Hematopoietic multipotent progenitor cell treated with erythropoietin and hydrocortisone succinate and interleukin-3 and kit ligand, for 8 days (in vitro differentiated cells): ENCODE measurements at regions not wholly inside any gene's neighbourhood (a gene's known extent, or its start where the extent isn't known, plus 50 kb on each side); places are given as distances from the start of the nearest gene placed in this dataset.

Source experiments
- DNase-seq: peaks from one replicate; pipeline ENCODE4 v3.0.0-alpha.2; 2015

DNA sequence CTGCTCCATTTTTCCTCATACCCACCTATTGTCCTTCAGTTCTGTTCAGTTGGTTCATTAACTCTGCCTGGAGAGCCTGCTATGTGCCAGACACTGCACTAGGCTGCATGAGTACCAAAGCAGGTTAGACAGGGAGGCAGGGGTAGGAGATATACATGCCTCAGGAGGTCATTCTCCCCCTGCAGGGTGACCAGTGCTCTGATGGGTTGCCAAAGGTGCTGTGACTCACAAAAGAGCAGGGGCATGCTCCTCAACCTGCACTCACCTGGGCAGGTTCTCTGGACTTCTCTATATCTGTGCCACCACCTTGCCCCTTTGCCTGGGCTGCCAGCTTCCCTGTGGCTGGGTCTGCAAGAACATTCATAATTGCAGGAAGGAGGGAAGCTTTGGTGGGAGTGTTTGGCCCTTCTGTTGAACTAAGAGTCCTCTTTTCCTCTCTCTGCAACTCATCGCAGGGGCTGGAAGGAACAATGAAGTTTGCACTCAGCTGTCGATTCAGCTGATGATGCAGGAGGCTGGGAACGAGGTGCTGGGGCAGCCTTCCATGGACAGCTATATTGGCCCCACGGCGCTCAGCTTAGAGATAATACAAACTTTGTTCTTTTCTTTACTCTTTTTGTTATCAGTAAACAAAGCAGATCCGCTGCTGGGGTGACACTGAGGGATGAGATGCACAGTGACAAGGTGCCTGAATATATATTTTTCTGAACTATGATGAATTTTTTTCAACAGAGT, 356.4 kb upstream of the PLXNA2 start:
- DNase-seq: no peak

DNA sequence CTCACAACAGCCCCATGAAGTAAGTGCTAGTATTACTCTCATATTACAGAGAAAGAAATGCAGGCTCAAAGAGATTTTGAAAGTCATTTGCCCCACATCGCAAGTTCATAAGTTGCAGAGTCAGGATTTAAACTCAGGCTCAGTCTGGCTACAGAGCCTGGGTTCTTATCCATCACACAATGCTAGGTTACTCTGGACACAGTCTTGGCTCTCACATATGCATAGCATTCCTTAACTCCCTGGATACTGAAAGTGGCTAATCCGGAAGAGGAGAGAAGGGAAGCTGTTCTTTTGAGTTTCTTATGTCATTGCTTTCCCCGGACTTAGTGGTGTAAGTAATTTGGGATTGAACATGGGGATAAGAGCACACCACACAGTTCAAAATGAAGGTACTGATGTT, 357.4 kb upstream of the PLXNA2 start:
- DNase-seq: no peak

DNA sequence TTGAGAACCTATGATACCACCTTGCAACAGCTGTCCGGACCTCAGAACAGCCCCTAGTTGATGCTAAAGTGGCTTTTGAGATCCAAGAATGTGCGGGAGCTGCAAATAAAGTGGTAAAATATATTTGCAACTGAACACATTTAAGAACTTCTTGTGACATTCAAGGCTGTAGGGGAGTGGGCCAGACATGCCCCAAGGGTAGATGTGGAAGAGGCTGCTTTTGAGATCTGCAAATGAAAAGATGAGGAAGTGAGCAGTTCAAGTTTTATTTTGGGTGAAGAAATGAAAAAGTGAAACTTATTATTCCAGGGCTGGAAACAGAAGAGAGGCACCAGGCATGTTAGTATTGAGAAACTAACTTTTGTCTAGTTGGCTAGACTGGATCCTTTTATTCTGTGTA, 359.5 kb upstream of the PLXNA2 start:
- DNase-seq: no peak

GRCh38 chr1:208604295-208604694, 360.1 kb upstream of the PLXNA2 start:
- no peak for DNase-seq

- DNase-seq: no peak
Observed at GRCh38 chr1:208606959-208607358, 362.8 kb upstream of the PLXNA2 start.

- no peak for DNase-seq
Observed at GRCh38 chr1:208607616-208608015, 363.4 kb upstream of the PLXNA2 start.

DNA sequence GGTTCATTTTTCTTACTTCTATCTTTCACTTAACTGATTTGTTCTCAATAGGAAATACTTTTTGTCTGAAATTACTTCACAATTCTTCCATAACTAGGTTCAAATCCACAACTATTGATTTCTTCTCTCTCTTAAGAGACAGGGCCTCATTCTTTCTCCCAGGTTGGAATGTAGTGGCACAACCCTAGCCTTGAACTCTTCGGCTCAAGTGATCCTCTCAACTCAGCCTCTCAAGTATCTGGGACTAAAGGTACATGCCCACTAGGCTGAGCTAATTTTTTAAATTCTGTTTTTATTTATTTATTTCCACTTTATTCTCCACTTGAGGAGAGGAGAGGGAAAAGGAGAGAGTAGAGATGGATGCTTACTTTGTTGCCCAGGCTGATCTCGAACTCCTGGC, 370.4 kb upstream of the PLXNA2 start:
- DNase-seq: no peak

DNA sequence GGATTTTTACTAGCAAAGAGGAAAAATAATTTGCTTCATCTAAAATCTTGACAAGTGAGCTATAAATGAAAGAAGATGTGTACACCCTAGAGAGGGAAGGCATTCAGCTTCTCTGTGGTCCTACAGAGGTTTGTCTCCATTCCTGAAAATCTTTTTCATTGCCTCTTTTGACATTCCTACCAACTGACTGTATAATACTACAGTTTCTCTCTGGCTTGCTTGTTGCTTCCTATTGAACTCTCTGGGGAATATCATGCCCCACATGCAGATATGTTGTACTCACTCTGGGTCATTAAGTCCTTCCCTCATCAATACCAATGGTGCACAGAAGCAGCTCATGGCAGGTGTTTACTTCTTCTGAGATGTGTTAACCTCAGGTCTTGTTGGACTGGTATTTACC, 371.2 kb upstream of the PLXNA2 start:
- no peak for DNase-seq

- no peak for DNase-seq
Observed at GRCh38 chr1:208616776-208617175, 372.6 kb upstream of the PLXNA2 start.

GRCh38 chr1:208628022-208628914, 384.1 kb upstream of the PLXNA2 start:
- no peak for DNase-seq

DNA sequence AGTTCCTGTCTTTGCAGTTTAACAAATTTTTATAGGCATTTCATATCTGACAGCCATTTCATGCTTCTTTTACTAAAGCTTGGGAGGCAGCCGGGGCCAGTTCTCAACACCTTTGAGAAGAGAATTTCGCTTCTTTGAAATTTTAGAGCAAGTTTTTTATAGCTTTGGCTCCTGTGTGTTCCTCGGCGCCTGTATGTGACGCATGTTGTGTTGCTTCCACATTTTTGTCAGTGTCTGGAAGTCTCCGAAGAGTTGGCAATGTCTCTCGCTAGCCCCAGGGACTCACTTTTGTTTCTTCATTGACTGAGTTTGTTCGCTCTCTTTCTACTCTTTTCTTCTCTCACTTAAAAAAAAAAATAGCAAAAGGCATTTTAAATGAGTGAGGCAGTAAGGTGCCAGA, 386.9 kb upstream of the PLXNA2 start:
- DNase-seq: no peak

DNA sequence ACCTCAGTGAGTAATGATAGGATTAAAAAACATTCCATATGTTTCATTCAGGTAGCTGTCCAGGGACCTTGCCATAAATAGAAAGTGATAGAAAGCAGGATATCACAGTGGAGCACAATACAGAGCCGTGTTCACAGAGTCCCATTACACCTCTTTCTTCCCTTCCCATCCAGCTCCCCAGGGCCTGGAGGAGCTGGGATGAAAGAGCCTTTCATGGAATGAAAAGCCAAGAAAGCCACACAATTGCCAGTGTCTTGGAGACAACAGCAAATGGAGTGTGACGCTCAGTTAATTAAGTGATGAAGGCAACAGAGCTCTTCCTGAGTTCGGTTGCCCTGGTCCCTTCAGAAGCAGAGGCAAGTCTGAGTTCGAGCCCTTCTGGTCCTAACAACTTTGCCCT, 387.3 kb upstream of the PLXNA2 start:
- DNase-seq: no peak

GRCh38 chr1:208634346-208635140, 390.4 kb upstream of the PLXNA2 start:
- DNase-seq: no peak

- DNase-seq: no peak
Observed at GRCh38 chr1:208637181-208637580, 393.0 kb upstream of the PLXNA2 start.

GRCh38 chr1:208639382-208639781, 395.2 kb upstream of the PLXNA2 start:
- no peak for DNase-seq

- DNase-seq: no peak
Observed at GRCh38 chr1:208640295-208640694, 396.1 kb upstream of the PLXNA2 start.

DNA sequence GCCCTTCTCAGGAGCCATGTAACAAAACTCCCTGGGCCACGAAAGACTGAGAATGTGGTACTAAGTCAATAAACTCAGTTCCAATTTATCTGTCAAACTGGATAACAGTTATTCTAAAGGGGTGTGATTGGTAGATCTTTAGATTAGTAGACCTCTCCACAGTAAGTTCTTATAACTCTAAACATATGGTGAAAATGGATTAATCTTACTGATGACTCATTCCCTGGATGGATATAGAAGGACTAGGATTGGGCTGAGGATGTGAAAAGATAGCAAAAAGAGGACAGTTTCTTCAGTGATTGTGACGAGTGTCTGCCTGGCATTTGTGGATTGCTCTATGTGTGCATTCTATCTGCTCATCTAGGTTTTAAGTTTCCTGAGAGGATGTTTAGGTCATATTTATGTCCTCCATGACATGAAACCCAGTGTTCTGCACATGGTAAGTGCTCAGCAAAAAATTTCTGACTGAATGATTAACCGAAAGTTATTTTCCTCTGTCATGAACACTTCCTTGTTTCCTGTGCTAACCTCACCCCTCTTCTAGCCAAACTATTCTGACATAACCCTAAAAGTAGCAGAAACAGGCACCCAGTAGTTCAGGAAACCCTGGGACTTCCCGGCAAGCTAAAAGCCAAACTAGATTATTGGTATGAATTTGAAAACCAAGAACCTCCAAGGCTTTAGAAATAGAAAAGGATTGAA, 397.5 kb upstream of the PLXNA2 start:
- no peak for DNase-seq

DNA sequence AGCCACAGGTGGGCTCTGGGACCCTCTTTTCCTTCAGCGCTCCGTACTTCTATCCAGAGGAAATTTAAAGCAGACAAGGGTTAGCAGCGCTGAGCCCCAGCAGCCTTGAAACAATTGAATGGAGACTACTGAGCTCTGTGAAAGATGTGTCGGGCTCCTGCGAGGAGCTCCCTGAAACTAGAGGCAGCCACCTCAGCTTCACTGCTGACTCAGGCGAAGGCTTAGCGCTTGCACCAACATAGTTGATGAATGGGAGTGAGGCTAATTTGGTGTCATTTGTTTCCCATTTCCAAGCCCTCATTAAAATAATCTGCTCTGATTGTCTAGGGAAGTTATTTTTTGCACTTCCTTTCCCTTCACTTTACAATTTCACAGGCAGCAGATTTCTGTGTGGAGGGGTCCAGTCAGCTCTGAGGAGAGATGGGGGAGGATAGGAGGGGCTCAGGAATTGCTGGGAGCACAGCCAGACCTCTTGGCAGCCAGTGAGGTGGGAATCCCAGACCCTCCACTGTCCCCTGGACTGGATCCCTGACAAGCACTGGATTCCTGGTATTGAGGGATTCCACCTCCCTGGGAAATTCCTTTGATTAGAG, 398.9 kb upstream of the PLXNA2 start:
- DNase-seq: no peak

- no peak for DNase-seq
Observed at GRCh38 chr1:208644401-208645160, 400.4 kb upstream of the PLXNA2 start.

DNA sequence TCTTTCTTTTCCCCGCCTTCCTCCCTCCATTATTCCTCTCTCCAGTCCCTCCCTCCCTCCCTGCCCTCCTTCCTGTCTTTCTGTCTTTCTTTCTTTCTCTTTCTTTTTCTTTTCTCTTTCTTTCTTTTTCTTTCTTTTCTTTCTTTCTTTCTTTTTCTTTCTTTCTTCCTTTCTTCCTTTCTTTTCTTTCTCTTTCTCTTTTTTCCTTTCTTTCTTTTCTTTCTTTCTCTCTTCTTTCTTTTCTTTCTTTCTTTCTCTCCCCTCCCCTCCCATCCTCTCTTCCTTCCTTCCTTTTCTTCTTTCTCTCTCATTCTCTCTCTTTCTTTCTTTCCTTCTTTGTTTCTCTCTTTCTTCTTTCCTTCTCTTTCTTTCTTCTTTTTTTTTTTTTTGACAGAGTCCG, 402.2 kb upstream of the PLXNA2 start:
- DNase-seq: no peak

GRCh38 chr1:208648146-208648545, 404.0 kb upstream of the PLXNA2 start:
- no peak for DNase-seq
